GM21786 (cell line): ENCODE measurements at regions not wholly inside any gene's neighbourhood (a gene's known extent, or its start where the extent isn't known, plus 50 kb on each side); places are given as distances from the start of the nearest gene placed in this dataset.

ENCODE experiments used
- ATAC-seq: cut with Tn5 transposase; IDR thresholded peaks from one replicate; pipeline ENCODE4 v1.9.1; 2021; ENCODE audit not compliant: unreplicated experiment

GRCh38 chr7:68439897-68440296 is 1158.4 kb upstream of the AUTS2 start:
- no peak for ATAC-seq

DNA sequence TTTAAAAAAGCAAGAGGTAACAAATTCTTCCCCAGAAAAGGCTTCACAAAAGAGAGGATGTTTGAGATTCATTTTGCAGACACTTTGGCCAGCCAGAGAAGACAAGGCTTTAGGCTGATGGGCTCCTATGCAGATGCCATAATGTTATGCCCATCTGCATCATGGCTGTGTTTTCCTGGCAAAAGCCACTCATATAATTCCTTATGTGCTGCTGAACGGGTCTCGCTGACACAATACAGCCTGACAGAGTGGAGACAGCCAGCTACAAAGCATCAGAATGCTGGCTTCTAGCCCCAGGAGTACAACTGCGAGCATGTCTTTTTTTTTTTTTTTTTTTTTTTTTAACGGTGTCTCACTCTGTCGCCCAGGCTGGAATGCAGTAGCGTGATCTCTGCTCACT is 1157.4 kb upstream of the AUTS2 start:
- ATAC-seq: no peak

DNA sequence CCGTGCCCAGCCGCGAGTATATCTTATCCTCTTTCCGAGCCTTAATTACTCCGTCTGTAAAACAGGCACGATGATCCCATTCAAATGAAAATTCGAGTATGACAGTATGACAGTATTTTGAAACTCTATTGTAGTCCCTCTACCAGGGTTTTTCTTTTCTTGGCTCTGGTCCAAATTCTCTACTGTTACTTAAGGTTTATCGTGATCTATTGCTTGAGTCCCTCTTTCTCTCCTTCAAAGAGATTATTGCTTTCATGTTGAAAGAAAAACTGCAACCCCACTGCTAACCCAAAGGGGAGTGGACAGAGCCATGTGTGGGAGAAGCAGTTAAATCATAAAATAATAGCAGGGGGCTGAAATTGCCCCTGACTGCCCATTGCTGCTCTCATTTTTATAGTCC is 1156.6 kb upstream of the AUTS2 start:
- no peak for ATAC-seq

GRCh38 chr7:68442931-68443631 is 1155.2 kb upstream of the AUTS2 start:
- no peak for ATAC-seq

- no peak for ATAC-seq
Observed at GRCh38 chr7:68444042-68444441, 1154.2 kb upstream of the AUTS2 start.

DNA sequence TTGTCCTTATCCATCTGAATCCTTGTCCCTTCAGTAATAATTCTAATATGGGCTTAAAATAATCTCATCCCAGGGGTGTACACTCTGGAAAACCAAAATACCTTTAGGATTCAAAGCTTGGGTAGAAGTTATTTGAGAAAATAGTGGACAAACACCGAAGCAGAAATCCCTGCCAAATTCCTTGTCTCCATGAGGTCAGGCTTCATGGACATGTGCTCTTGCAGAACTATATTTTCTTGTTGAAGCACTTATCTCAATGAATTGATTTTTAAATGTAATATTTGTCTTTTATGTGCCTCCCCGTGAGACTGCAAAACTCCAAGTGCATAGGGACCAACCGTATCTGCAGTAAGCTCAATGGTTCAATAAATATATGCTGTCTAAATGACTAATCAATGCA is 1153.3 kb upstream of the AUTS2 start:
- ATAC-seq: no peak

DNA sequence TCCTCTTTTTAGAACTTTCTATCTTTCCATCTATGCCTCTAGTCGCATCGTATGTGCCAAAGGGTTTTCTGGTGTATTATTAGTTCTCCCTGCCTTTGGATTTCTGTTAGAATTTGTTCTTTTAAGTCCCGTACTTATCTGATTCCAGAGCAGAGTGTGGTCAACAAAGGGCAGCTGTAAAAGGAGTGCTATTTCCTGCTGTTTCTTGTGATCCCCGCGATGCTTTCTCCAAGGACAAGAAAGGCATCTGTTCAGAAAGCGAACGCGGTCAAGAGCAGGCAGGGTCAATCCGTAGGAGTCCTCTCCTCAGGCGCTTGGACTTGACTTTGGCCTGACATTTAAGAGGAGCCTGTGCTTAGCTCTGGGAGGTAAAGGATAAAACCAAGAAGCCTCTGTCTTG is 1152.1 kb upstream of the AUTS2 start:
- no peak for ATAC-seq

DNA sequence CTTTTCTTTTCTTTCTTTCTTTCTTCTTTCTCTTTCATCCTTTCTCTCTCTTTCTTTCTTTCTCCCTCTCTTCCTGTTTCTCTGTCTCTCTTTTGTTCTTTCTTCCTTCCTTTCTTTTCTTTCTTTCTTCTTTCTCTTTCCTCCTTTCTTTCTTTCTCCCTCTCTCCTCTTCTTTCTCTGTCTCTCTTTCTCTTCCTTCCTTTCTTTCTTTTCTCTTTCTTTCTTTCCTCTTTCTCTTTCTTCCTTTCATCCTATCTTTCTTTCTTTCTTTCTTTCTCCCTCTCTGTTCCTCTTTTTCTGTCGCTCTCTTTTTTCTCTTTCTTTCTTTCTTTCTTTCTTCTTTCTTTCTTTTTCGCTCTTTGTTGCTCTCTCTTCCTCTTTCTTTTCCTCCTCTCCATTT is 1149.2 kb upstream of the AUTS2 start:
- ATAC-seq: no peak

DNA sequence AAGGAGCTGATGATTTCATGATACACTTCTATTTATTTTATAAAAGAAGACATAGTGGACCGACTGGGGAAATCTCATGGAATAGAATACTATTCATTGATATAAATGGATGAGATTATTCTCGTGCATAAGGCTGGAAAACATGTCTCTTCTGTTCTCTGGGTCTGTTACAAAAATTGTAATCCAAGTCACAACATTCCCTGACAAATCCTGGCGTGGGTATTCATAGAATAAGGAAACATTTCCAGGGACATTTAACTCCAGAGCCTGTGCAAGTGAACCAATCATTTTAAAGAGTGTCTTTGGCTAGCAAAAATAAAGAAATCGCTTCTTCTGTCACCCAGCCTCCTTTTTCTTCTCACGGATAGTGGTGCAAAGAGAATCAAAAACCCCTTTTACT is 1148.5 kb upstream of the AUTS2 start:
- no peak for ATAC-seq

GRCh38 chr7:68454931-68455330 is 1143.3 kb upstream of the AUTS2 start:
- ATAC-seq: no peak

GRCh38 chr7:68456469-68456868 is 1141.8 kb upstream of the AUTS2 start:
- no peak for ATAC-seq

DNA sequence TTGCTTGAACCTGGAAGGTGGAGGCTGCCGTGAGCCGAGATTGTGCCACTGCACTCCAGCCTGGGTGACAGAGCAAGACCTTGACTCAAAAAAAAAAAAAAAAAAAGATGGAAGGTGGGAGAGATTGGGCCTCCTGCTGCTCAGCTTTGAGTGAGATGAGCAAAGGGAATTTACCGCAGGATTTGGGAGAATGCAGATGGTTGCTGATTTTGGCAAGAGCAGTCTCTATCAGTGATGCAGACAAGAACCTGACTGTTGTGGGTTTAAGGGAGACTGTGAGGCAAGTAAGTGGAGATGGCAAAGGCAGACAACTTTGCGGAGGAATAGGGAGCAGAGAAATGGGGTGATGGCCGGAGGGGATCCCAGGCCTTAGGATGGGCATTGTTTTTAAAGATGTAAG is 1140.8 kb upstream of the AUTS2 start:
- ATAC-seq: no peak

DNA sequence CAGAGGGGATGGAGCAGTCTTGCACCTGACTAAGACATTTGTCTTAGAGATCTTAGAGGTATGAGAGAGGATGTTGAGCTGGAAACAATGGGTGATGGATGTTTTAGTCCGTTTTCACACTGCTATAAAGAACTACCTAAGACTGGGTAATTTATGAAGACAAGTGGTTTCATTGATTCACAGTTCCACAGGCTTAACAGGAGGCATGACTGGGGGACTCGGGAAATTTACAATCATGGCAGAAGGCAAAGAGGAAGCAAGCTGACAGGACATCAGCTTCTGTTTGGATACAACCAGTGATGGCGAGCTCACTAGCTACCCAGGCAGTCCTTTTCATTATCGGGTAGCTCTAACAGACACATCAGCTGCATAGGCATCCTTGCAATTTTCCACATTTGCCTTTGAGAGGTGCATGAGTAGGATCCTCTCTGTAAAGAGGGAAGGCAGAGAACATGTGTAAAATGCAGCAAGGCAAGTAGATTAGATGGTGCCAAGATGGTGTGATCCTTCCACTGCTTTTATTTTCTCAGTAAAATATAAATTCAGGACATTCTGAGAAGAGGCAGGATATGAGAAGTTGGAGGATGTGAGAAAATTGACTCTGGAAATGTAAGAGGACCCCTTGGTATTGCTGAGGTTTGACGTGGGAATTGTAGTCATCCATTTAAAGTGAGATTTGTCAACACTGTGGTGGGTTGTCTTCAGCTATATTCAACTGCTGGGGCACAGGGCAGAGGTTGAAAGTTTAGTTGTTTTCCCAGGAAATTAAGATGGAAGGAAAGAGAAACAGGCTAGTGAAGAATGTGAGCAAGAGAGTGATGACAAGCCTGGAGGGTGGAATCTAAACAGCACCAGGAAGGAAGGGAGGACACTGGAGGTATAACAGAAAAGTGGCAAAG is 1140.0 kb upstream of the AUTS2 start:
- ATAC-seq: no peak

- no peak for ATAC-seq
Observed at GRCh38 chr7:68461430-68461829, 1136.8 kb upstream of the AUTS2 start.

- no peak for ATAC-seq
Observed at GRCh38 chr7:68470836-68471435, 1127.3 kb upstream of the AUTS2 start.

DNA sequence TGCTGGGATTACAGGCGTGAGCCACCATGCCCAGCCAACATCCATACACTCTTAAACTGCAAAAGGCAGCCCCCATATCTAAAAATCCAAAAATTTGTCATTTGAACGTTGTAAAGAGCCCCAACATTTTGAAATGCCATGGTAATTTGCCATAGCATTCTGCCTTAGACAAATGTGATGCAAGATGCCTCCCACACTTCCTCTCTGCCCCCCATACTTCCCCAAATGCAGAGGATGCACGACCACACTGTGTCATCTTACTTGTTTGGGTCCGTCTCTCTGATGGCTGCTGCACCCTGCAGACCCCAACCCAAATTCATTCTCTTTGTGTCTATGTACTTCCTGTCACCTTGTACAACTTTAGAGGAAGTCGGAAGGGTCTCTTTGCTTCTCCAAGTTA is 1125.6 kb upstream of the AUTS2 start:
- ATAC-seq: no peak

DNA sequence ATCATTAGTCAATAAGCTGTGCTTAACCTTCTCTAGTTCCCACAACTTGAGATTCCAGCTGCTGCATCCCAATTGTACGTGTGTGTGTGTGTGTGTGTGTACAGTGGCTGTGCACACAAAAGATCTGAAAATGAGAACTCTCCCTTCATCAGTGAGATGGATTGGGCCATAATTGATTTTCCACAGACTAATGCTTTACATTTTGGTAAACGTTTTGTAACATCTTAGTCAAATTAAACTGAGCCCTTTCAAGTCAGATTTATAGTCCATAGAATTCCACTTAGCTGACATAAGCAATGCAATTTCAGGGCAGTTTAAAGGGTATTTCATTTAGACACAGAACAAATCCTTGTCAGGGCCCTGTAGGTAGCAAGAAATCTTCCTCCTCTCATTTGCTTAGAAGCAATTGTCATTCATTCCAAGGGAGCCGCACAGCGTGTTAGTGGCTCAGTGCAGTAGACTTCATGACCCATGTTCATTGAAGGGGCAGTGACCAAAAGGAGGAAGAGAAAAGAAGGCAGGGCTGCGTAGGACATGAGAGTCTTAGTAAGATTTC is 1123.5 kb upstream of the AUTS2 start:
- no peak for ATAC-seq

DNA sequence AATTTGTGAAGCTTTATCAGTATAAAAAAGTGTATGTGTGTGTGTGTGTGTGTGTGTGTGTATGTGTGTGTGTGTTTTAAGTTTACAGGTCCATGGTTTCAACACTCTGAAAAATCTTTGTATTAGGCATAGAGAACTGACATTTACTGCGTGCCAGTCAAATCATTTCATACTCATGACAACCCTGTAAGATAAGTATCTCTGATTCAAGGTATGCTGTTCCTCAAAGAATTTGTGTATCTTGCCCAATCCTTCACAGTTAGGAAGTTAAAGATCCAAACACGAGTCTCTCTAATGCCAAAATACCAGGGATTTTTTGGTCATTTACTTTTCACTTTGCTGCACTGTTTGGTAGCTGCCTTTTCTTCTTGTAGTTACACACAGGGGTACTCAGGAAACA is 1121.3 kb upstream of the AUTS2 start:
- no peak for ATAC-seq

GRCh38 chr7:68478326-68478725 is 1119.9 kb upstream of the AUTS2 start:
- no peak for ATAC-seq

DNA sequence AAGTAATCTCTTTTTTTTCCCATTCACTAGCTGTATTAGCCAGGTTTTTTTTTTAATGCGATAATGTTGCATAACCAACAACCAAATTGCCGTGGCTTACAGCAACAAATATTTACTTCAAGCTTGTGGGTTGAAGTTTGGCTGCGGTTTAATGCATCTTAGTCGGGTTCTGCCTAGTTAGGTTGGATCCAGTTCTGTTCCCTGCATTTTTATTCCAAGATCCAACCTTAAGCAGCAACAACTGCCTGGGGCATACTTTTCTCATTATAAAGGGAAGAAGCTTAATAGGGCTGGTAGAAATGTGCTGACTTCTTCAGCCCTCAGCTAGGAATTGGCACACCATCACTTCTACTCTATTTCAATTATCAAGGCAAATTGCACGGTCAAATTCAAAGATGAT is 1115.5 kb upstream of the AUTS2 start:
- ATAC-seq: no peak

- ATAC-seq: no peak
Observed at GRCh38 chr7:68484731-68485130, 1113.5 kb upstream of the AUTS2 start.
